ENCODE measurements at regions not wholly inside any gene's neighbourhood (a gene's known extent, or its start where the extent isn't known, plus 50 kb on each side); places are given as distances from the start of the nearest gene placed in this dataset.

DNA sequence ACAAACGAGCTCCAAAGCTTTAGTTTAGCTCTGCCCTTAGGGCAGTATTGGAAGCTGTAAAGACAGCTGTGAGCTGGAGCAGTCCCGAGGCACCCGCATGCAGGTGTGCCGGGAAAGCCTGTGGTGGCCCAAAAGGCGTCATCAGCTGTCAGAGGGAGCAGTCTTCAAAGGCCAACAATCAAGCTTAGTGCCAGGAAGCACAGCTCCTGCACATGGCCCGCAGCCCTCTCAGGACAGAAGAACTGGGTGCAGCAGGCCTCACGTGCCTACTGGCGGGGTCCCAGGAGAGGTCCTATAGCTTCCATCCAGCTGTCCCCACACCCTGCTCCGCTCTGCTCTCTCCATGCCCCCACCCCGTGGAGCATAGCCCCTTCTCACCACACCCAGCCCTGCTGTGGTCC, 92.2 kb upstream of the TRIM2 start:
- TF ChIP-seq, protein P1, sequence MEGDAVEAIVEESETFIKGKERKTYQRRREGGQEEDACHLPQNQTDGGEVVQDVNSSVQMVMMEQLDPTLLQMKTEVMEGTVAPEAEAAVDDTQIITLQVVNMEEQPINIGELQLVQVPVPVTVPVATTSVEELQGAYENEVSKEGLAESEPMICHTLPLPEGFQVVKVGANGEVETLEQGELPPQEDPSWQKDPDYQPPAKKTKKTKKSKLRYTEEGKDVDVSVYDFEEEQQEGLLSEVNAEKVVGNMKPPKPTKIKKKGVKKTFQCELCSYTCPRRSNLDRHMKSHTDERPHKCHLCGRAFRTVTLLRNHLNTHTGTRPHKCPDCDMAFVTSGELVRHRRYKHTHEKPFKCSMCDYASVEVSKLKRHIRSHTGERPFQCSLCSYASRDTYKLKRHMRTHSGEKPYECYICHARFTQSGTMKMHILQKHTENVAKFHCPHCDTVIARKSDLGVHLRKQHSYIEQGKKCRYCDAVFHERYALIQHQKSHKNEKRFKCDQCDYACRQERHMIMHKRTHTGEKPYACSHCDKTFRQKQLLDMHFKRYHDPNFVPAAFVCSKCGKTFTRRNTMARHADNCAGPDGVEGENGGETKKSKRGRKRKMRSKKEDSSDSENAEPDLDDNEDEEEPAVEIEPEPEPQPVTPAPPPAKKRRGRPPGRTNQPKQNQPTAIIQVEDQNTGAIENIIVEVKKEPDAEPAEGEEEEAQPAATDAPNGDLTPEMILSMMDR (conservative IDR thresholded peaks at IDR 0.05; ENCODE audit: low read depth, low read length): no peak
- no peak for DNase-seq (ENCODE audit: low read depth)

DNA sequence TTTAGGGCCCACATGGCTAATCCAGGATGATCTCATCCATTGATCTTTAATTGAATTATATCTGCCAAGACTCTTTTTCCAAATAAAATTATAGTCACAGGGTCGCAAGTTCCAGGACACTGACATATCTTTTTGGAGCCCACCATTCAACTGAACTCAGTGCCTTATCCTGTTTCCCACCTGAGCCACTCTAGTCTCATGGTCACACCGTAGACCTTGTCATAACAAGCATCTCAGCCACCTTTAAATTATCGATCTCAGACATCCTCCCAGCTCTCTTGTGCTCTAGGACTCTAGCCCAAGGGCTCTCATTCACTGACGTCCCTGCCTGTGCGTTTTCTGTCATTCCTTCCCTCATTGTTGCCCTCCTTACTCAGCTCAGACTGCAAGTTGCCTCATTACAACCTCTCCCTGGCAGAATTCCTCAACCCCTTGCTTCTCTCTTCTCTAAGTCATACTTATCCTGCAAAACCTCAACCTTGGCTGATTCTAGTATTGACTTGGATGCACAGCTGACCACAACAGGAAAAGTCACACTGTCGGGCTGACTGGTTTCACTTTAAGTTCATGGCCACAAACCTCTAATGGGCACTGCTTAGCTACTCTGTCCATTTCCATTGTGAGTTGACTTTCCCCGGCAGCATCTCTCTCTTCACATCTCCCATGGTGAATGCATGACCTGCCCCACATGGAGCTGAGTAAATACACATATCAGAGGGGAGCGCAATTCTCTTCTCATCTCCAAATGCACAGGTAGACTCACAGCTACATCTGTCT, 91.0 kb upstream of the TRIM2 start:
- H3K4me3 ChIP-seq (ENCODE audit: low read depth, low read length): no peak overlapping the region
- TF ChIP-seq, protein P1 (conservative IDR thresholded peaks at IDR 0.05; ENCODE audit: low read depth, low read length): no peak
- DNase-seq (ENCODE audit: low read depth): peak; percentile 35

More for the DNA sequence above, 92.2 kb upstream of the TRIM2 start:
- no peak overlapping the region for H3K4me3 ChIP-seq (ENCODE audit: low read depth, low read length)

DNA sequence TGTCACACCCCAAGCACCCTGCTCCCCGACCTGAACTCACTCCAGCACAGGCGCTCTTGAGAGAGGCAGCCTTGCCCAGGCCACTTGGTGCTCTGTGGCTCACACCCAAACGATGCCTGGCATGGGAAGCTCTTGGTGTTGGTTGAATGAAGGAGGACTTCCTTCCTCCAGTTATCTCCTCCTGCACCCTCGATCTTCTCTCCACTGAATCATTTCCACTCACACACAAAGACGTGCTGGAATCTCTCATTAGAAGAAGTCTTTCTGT, 90.5 kb upstream of the TRIM2 start:
- TF ChIP-seq, protein P1 (conservative IDR thresholded peaks at IDR 0.05; ENCODE audit: low read depth, low read length): no peak
- H3K4me3 ChIP-seq (ENCODE audit: low read depth, low read length): no peak overlapping the region
- DNase-seq (ENCODE audit: low read depth): no peak

DNA sequence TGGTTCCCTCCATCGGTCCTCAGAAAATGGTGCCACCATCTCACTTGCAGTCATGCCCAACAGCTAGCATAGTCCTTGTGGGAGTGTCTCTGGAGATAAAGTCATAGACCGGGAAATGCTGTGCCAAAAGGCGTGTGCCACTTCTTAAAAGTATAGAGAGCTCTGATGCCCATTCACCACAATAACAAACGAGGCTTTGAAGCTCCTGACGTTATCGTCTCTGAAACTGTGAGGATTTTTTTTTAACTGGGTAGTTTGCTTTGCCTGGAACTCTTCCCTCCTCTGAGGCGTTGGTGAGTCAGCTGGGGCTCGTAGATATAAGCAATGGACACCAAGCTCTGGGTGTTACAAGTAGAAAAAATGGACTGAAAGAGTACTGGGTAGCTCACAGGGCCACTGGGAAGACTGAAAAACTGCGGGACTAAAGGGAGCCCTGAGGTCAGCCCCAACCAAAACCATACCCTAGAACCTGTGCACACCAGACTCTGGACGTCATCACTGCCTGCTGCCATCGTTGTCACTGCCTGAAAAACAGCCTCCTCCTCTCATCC, 89.4 kb upstream of the TRIM2 start:
- TF ChIP-seq, protein P1 (conservative IDR thresholded peaks at IDR 0.05; ENCODE audit: low read depth, low read length): no peak
- H3K4me3 ChIP-seq (ENCODE audit: low read depth, low read length): no peak overlapping the region
- DNase-seq (ENCODE audit: low read depth): no peak

DNA sequence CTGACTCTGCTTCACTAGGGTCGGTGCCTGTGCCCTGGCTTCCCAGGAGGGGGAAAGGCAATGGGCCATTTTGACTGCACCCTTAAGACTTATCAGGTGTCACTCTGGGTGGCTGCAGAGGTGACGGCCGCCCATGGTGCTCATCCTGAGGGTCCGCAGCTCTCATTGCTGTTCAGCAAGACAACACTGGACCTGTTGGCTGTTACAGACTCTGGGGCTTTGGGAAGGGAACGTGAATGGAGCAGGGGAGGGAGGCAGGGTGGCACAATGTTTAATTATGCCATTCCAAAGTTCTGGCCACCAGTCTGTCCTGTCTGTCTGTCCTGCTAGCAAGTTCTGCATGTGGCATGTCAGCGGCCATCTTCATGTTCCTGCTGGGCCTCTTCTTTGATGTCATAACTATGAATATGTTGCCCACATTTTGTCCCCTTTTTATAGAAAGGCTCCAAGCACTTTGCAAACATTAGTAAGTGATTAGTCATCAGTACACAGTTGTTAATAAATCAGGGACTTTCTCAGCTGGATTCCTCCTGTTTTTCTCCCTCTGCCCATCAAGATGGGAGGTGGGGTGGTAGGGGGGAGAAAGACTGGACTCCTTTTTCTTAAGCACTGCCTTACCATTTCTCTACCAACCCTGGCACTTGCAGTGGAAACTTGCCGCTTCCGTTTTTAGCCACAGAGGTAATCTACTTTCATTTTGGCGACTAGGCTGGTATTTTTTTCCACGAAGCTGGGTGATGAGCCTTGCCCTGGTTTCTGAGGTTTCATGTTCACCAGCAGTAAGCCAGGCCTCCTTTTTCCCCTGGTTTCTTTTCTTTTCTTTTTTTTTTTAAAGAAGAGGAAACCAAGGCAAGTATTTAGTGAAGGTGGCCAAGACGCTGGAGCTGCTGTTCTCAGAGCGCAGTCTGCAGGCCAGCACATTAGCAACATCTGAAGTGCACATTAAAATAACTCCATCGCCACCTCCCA, 88.6 kb upstream of the TRIM2 start:
- TF ChIP-seq, protein P1 (conservative IDR thresholded peaks at IDR 0.05; ENCODE audit: low read depth, low read length): no peak
- H3K4me3 ChIP-seq (ENCODE audit: low read depth, low read length): peak overlapping the region; percentile 40
- DNase-seq (ENCODE audit: low read depth): peak; percentile 77

DNA sequence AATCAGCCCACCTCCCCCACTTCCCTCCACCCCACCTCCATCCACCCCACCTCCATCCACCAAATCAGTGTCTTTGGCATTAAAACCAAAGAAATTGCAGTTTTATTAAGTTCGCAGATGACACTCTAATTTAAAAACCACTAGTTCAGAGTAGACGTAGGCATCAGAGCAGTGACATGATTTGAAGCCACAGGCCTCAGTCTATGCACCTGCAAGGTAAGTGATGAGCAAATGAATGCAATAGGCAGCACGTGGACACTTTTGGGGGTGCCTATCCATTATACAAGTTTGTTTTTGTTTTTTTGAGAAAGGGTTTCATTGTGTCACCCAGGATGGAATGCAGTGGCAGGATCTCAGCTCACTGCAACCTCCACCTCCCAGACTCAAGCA, 88.0 kb upstream of the TRIM2 start:
- TF ChIP-seq, protein P1 (conservative IDR thresholded peaks at IDR 0.05; ENCODE audit: low read depth, low read length): no peak
- no peak overlapping the region for H3K4me3 ChIP-seq (ENCODE audit: low read depth, low read length)
- no peak for DNase-seq (ENCODE audit: low read depth)

Measured in epithelial cell of proximal tubule (primary cell).